ENCODE measurements at regions not wholly inside any gene's neighbourhood (a gene's known extent, or its start where the extent isn't known, plus 50 kb on each side); places are given as distances from the start of the nearest gene placed in this dataset.

DNA sequence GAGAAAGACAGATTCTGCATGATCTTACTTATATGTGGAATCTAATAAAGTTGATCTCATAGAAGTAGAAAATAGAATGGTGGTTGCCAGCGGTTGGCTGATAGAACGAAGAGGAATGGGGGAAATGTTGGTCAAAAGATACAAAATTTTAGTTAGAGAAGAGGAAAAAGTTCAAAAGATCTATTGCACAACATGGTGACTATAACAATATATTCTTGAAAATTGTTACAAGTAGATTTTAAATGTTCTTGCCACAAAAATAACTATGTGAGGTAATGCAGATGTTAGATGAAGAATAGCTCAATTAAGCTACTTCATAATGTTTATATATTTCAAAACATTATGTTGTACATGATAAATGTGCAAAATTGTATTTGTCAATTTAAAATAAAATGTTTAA lies 112.3 kb upstream of the SMIM30 start:
- no peak for TF ChIP-seq CTCF (IDR thresholded peaks at IDR 0.05)
- H3K4me3 ChIP-seq, result no peak overlapping the region
- DNase-seq (ENCODE audit: low spot score), result no peak

GRCh38 chr7:113217314-113217713 lies 99.0 kb upstream of the SMIM30 start:
- TF ChIP-seq CTCF (IDR thresholded peaks at IDR 0.05), result no peak
- DNase-seq (ENCODE audit: low spot score), result no peak
- Histone ChIP-seq H3K4me3 (no peak overlapping the region), H3K27ac (no peak overlapping the region)

More for the DNA sequence above, 112.3 kb upstream of the SMIM30 start:
- no peak overlapping the region for H3K27ac ChIP-seq

GRCh38 chr7:113216038-113216437 lies 97.7 kb upstream of the SMIM30 start:
- TF ChIP-seq CTCF (IDR thresholded peaks at IDR 0.05), result no peak
- no peak for DNase-seq (ENCODE audit: low spot score)
- no peak overlapping the region for H3K27ac ChIP-seq
- H3K4me3 ChIP-seq, result no peak overlapping the region

DNA sequence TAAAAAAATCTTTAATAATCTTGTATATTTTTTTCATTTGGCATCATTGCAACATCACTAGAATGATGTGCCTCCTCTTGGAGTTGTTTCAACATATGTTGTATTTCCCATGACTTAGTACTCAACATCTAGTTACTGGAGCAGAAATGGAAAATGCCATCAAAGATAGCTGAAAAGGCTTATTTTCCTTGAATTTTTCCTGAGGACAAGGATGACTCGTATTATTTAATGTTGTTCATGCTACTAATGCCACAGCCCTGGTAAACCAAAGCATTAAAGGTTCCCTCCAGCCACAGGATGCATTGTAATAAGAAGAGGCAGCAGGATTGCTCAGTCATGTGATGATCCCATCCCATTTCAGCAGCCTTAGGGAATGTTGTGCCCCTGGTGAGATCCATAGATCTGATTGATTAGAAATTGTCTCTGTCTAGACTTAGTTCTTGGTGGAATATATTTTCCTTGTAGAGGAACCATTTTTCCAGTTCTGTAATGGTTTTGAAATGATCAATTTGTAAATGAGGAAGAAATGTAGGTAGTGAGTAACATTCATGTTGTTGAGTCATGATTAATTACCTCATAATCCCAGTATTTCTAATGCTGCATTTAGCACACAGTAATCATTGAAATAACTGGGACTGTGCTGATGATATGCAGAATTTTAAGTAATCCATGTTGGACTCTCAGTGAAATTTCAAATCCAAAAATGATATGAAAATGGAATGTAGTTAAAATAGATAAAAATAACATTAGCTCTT lies 91.3 kb upstream of the SMIM30 start:
- no peak overlapping the region for H3K4me3 ChIP-seq
- DNase-seq (ENCODE audit: low spot score), result no peak
- TF ChIP-seq CTCF (IDR thresholded peaks at IDR 0.05), result no peak
- no peak overlapping the region for H3K27ac ChIP-seq

DNA sequence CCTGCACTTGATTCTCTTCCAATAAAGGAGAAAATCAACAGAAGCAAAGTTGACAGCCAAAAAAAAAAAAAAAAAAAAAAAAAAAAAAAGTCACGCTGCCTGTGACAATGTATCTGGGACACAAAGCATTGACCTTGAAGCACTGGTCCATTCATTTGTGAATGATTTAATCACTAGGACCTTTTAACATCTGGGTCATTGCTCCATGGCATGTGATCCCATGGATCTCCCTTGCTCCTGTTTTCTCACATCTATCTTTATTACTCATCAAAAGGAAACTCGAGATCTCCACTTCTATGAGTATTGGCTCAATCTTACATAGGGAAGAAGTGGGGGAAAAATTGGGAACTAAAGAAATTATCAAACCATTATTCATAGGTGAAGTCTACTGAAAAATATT lies 89.6 kb upstream of the SMIM30 start:
- no peak for TF ChIP-seq CTCF (IDR thresholded peaks at IDR 0.05)
- no peak for DNase-seq (ENCODE audit: low spot score)
- H3K27ac ChIP-seq, result no peak overlapping the region
- H3K4me3 ChIP-seq, result no peak overlapping the region

DNA sequence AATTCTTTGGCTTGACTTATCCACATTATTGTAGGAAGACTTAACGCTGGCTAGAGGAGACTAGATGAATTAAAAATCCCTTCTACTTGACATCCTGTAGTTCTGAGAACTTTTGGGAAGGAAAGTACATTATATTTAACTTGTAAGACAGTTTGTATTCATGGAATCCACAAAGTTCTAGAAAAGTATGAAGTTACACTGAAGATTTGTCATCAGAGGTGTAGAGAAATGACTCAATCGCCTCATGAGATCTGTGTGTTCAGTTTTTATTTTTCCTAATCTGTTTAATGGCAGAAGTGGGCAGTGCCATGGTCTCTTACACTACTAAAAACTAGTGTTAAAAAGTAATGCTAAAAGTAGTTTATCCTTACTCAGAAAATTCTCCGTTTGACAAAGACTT lies 89.1 kb upstream of the SMIM30 start:
- no peak overlapping the region for H3K27ac ChIP-seq
- TF ChIP-seq CTCF (IDR thresholded peaks at IDR 0.05), result no peak
- DNase-seq (ENCODE audit: low spot score), result no peak
- no peak overlapping the region for H3K4me3 ChIP-seq

- Histone ChIP-seq H3K27ac (no peak overlapping the region), H3K4me3 (no peak overlapping the region)
- TF ChIP-seq CTCF (IDR thresholded peaks at IDR 0.05), result no peak
- no peak for DNase-seq (ENCODE audit: low spot score)
Measured at GRCh38 chr7:113204415-113204814, 86.1 kb upstream of the SMIM30 start.
